ENCODE measurements at regions not wholly inside any gene's neighbourhood (a gene's known extent, or its start where the extent isn't known, plus 50 kb on each side); places are given as distances from the start of the nearest gene placed in this dataset.

- H3K27me3 ChIP-seq, result no peaks in the 10 kb centered on the region
- 88 to 92% methylated on average over 18 of the region's 18 CpGs for WGBS, 2 donors
- H3K27ac ChIP-seq, result no peak overlapping the region
- H3K4me1 ChIP-seq, result no peaks in the 10 kb centered on the region
- no peak overlapping the region for H3K4me3 ChIP-seq
- H3K9me3 ChIP-seq, result no peaks in the 10 kb centered on the region
- no peak for DNase-seq (ENCODE audit: low spot score in 2 of 2)
- no peak for TF ChIP-seq EP300 (IDR thresholded peaks at IDR 0.05)
- TF ChIP-seq POLR2A (IDR thresholded peaks at IDR 0.05), result no peak
- TF ChIP-seq CTCF (IDR thresholded peaks at IDR 0.05), result no peak
- H3K36me3 ChIP-seq, result no peaks in the 10 kb centered on the region
Measured at GRCh38 chr2:129799036-129799958, 180.2 kb upstream of the RAB6C start.

GRCh38 chr2:129800285-129800684, 179.2 kb upstream of the RAB6C start:
- no peaks in the 10 kb centered on the region for H3K4me1 ChIP-seq
- TF ChIP-seq CTCF (IDR thresholded peaks at IDR 0.05) (no peak), EP300 (IDR thresholded peaks at IDR 0.05) (no peak), POLR2A (IDR thresholded peaks at IDR 0.05) (no peak)
- H3K27ac ChIP-seq, result no peak overlapping the region
- no peak overlapping the region for H3K4me3 ChIP-seq
- no peaks in the 10 kb centered on the region for H3K9me3 ChIP-seq
- 89 to 95% methylated on average over 5 of the region's 5 CpGs for WGBS, 2 donors
- no peaks in the 10 kb centered on the region for H3K27me3 ChIP-seq
- no peaks in the 10 kb centered on the region for H3K36me3 ChIP-seq
- DNase-seq (ENCODE audit: low spot score in 2 of 2), result no peak

GRCh38 chr2:129800686-129801085, 178.8 kb upstream of the RAB6C start:
- TF ChIP-seq POLR2A (IDR thresholded peaks at IDR 0.05) (no peak), EP300 (IDR thresholded peaks at IDR 0.05) (no peak), CTCF (IDR thresholded peaks at IDR 0.05) (no peak)
- Histone ChIP-seq H3K4me3 (no peak overlapping the region), H3K9me3 (no peaks in the 10 kb centered on the region), H3K27ac (no peak overlapping the region), H3K27me3 (no peaks in the 10 kb centered on the region), H3K4me1 (no peaks in the 10 kb centered on the region), H3K36me3 (no peaks in the 10 kb centered on the region)
- DNase-seq (ENCODE audit: low spot score in 2 of 2), result no peak
- 63 to 67% methylated on average over 5 of the region's 5 CpGs for WGBS, 2 donors

GRCh38 chr2:129801575-129801974, 177.9 kb upstream of the RAB6C start:
- no peak overlapping the region for H3K27ac ChIP-seq
- no peaks in the 10 kb centered on the region for H3K4me1 ChIP-seq
- 63 to 72% methylated on average over 1 of the region's 1 CpG for WGBS, 2 donors
- no peaks in the 10 kb centered on the region for H3K27me3 ChIP-seq
- TF ChIP-seq EP300 (IDR thresholded peaks at IDR 0.05), result no peak
- no peak overlapping the region for H3K4me3 ChIP-seq
- DNase-seq (ENCODE audit: low spot score in 2 of 2), result no peak
- no peaks in the 10 kb centered on the region for H3K36me3 ChIP-seq
- H3K9me3 ChIP-seq, result no peaks in the 10 kb centered on the region

- no peaks in the 10 kb centered on the region for H3K9me3 ChIP-seq
- no peak for DNase-seq (ENCODE audit: low spot score in 2 of 2)
- no peaks in the 10 kb centered on the region for H3K4me1 ChIP-seq
- H3K36me3 ChIP-seq, result no peaks in the 10 kb centered on the region
- no peak overlapping the region for H3K4me3 ChIP-seq
- H3K27ac ChIP-seq, result no peak overlapping the region
- TF ChIP-seq EP300 (IDR thresholded peaks at IDR 0.05) (no peak), POLR2A (IDR thresholded peaks at IDR 0.05) (no peak), CTCF (IDR thresholded peaks at IDR 0.05) (no peak)
- no peaks in the 10 kb centered on the region for H3K27me3 ChIP-seq
- 61 to 72% methylated on average over 5 of the region's 5 CpGs for WGBS, 2 donors
Measured at GRCh38 chr2:129802290-129802689, 177.2 kb upstream of the RAB6C start.
